Activated CD4-positive, alpha-beta T cell treated with anti-CD3 and anti-CD28 coated beads, Interleukin-2, amount 10 ng/mL, durations not matched to agents 24 days and 14 days (primary cell): ENCODE measurements at regions not wholly inside any gene's neighbourhood (a gene's known extent, or its start where the extent isn't known, plus 50 kb on each side); places are given as distances from the start of the nearest gene placed in this dataset.
"Not testable (repeated sequence)": the region's sequence is repeated elsewhere in the genome, so short reads cannot be mapped to it uniquely, and the experiment has no call there.

Source experiments
- DNase-seq: peaks from one replicate; pipeline ENCODE4 v3.0.0; 2022
- H3K27ac Mint-ChIP-seq: one replicate; pipeline ENCODE4 v1.8.0; 2022; ENCODE audit warnings: mild to moderate bottlenecking, mixed read lengths
- H3K27me3 Mint-ChIP-seq: one replicate; pipeline ENCODE4 v1.8.0; 2022; ENCODE audit warnings: mixed read lengths
- H3K36me3 Mint-ChIP-seq: one replicate; pipeline ENCODE4 v1.8.0; 2022; ENCODE audit warnings: low read depth, mild to moderate bottlenecking, mixed read lengths
- H3K4me1 Mint-ChIP-seq: one replicate; pipeline ENCODE4 v1.8.0; 2021; ENCODE audit warnings: mixed read lengths
- H3K4me3 Mint-ChIP-seq: one replicate; pipeline ENCODE4 v1.8.0; 2022; ENCODE audit warnings: mild to moderate bottlenecking, moderate library complexity, mixed read lengths
- H3K9me3 Mint-ChIP-seq: one replicate; pipeline ENCODE4 v1.8.0; 2021; ENCODE audit warnings: mixed read lengths
- intact Hi-C: fragments of 100-400 bp; cut with micrococcal nuclease; formaldehyde crosslinking; loops from one replicate; pipeline ENCODE4 v1.15.1; 2023

- Mint-ChIP-seq H3K9me3 (peaks cover 8% of the 10 kb centered on the region), H3K4me3 (no peak overlapping the region), H3K27me3 (no peaks in the 10 kb centered on the region), H3K4me1 (no peaks in the 10 kb centered on the region), H3K27ac (no peak overlapping the region), H3K36me3 (no peaks in the 10 kb centered on the region)
- intact Hi-C loops = no loop called here
- DNase-seq = no peak
Observed at GRCh38 chr4:115491686-115492085, 378.3 kb upstream of the NDST4 start.

DNA sequence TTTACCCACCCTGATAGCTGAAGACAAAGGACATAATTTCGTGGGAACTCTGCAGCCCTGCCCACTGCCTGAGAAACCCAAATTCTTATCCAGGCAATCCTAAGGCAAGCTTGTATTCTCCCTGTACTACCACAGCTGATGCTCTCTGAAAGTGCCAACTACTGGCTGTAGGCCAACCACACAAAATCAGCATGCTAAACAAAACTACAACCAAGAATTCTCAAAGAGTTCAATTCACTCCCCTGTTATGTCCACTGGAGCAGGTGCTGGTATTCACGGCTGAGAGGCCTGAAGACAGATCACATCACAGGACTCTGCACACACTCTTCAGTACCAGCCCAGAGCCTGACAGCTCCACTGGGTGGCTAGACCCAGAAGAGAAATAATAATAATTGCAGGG is 375.9 kb upstream of the NDST4 start:
- no peak for DNase-seq
- no peaks in the 10 kb centered on the region for H3K4me1 Mint-ChIP-seq
- no peak overlapping the region for H3K27ac Mint-ChIP-seq
- H3K36me3 Mint-ChIP-seq = no peaks in the 10 kb centered on the region
- H3K27me3 Mint-ChIP-seq = no peaks in the 10 kb centered on the region
- no peak overlapping the region for H3K4me3 Mint-ChIP-seq
- intact Hi-C loops = no loop called here
- peaks cover 8% of the 10 kb centered on the region for H3K9me3 Mint-ChIP-seq

GRCh38 chr4:115485402-115485801 is 372.0 kb upstream of the NDST4 start:
- DNase-seq = no peak
- intact Hi-C loops = no loop called here
- Mint-ChIP-seq H3K9me3 (peaks cover 4% of the 10 kb centered on the region), H3K4me1 (no peaks in the 10 kb centered on the region), H3K27ac (no peak overlapping the region), H3K36me3 (no peaks in the 10 kb centered on the region), H3K4me3 (no peak overlapping the region), H3K27me3 (no peaks in the 10 kb centered on the region)

- no peak overlapping the region for H3K27ac Mint-ChIP-seq
- H3K27me3 Mint-ChIP-seq = no peaks in the 10 kb centered on the region
- DNase-seq = no peak
- H3K4me3 Mint-ChIP-seq = no peak overlapping the region
- H3K36me3 Mint-ChIP-seq = no peaks in the 10 kb centered on the region
- no peaks in the 10 kb centered on the region for H3K4me1 Mint-ChIP-seq
- peaks cover 1% of the 10 kb centered on the region for H3K9me3 Mint-ChIP-seq
- intact Hi-C loops = no loop called here
Observed at GRCh38 chr4:115484479-115484878, 371.1 kb upstream of the NDST4 start.

DNA sequence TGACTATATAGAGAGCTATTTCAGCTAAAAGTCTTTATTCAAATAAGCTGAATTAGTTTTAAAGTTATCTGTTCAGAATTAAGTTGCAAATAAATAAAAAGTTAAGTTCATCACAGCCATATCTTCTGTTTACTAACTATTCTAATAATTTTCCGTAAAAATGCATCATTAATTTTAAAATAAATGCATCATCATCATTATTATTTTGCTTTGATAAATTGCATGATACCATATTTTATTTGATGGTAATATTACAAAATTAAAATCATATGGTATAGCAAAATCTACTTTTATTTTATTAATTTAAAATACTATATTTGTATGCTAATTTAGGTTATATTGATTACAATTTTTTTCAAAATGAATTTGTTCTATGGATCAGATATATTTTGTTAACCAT is 357.3 kb upstream of the NDST4 start:
- Mint-ChIP-seq H3K9me3 (no peaks in the 10 kb centered on the region), H3K4me1 (no peaks in the 10 kb centered on the region), H3K4me3 (no peak overlapping the region), H3K27ac (no peak overlapping the region), H3K27me3 (no peaks in the 10 kb centered on the region), H3K36me3 (no peaks in the 10 kb centered on the region)
- intact Hi-C loops = no loop called here
- no peak for DNase-seq

- DNase-seq, H3K9me3 Mint-ChIP-seq, H3K27me3 Mint-ChIP-seq, intact Hi-C loops, H3K36me3 Mint-ChIP-seq, H3K4me1 Mint-ChIP-seq, H3K4me3 Mint-ChIP-seq, H3K27ac Mint-ChIP-seq: not testable (repeated sequence)
Observed at GRCh38 chr4:115459301-115459700, 345.9 kb upstream of the NDST4 start.

DNA sequence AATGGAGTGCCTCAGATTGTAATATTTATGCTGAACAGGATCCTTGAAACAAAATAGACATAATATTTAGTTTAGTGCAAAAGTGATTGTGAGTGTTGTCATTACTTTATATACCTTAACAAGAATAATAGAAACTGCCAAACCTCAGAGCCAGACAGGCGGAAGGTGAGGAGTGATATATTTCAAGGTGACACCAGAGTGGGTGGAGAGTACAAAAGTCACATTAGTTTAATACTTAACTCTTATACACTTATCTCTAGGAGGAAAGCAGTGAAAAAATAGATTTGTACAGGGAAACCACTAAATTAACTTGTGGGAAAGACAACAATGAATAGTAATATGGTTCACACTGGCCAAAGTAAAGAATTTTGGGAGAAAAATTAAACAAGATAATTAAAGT is 342.8 kb upstream of the NDST4 start:
- DNase-seq = no peak
- Mint-ChIP-seq H3K27ac (no peak overlapping the region), H3K27me3 (no peaks in the 10 kb centered on the region), H3K9me3 (no peaks in the 10 kb centered on the region), H3K4me3 (no peak overlapping the region), H3K36me3 (no peaks in the 10 kb centered on the region), H3K4me1 (no peaks in the 10 kb centered on the region)
- intact Hi-C loops = no loop called here

- Mint-ChIP-seq H3K4me3 (no peak overlapping the region), H3K27me3 (no peaks in the 10 kb centered on the region), H3K9me3 (no peaks in the 10 kb centered on the region), H3K4me1 (no peaks in the 10 kb centered on the region), H3K36me3 (no peaks in the 10 kb centered on the region), H3K27ac (no peak overlapping the region)
- intact Hi-C loops = no loop called here
- no peak for DNase-seq
Observed at GRCh38 chr4:115454228-115454627, 340.8 kb upstream of the NDST4 start.

- Mint-ChIP-seq H3K4me1 (no peaks in the 10 kb centered on the region), H3K4me3 (no peak overlapping the region), H3K27ac (no peak overlapping the region), H3K9me3 (no peaks in the 10 kb centered on the region), H3K36me3 (no peaks in the 10 kb centered on the region), H3K27me3 (no peaks in the 10 kb centered on the region)
- DNase-seq = no peak
- intact Hi-C loops = no loop called here
Observed at GRCh38 chr4:115453416-115453815, 340.0 kb upstream of the NDST4 start.

DNA sequence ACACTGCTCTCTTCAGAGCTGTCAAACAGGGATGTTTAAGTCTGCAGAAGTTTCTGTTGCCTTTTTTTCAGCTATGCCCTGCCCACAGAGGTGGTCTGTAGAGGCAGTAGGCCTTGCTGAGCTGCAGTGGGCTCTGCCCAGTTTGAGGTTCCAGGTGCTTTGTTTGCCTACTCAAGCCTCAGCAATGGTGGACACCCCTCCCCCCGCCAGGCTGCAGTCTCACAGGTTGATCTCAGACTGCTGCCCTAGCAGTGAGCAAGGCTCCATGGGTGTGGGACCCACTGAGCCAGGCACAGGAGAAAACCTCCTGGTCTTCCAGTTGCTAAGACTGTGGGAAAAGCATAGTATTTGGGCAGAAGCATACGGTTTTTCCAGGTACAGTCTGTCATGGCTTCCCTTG is 338.8 kb upstream of the NDST4 start:
- H3K27ac Mint-ChIP-seq, H3K27me3 Mint-ChIP-seq, H3K9me3 Mint-ChIP-seq, H3K4me3 Mint-ChIP-seq, DNase-seq, H3K4me1 Mint-ChIP-seq, H3K36me3 Mint-ChIP-seq, intact Hi-C loops: not testable (repeated sequence)

DNA sequence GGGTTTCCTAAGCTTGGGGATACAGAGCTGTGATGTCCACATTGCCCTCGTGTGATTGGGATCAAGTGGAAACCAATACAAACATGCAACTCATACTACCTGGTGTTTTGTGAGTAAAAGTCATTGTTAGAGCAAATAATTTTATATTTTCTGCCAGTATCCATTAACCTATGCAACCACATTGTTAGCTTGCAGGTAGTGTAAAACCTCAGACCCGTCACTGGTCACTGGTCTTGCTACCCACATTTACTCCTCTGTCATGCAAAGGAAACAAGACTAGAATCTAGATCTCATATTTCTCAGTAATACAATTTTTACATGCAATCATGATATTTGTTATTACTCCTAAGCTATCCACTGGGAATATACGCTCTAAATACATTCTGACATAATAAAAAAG is 324.3 kb upstream of the NDST4 start:
- H3K9me3 Mint-ChIP-seq = no peaks in the 10 kb centered on the region
- no peaks in the 10 kb centered on the region for H3K4me1 Mint-ChIP-seq
- H3K4me3 Mint-ChIP-seq = no peak overlapping the region
- intact Hi-C loops = no loop called here
- no peak for DNase-seq
- no peak overlapping the region for H3K27ac Mint-ChIP-seq
- no peaks in the 10 kb centered on the region for H3K27me3 Mint-ChIP-seq
- no peaks in the 10 kb centered on the region for H3K36me3 Mint-ChIP-seq

- Mint-ChIP-seq H3K36me3 (no peaks in the 10 kb centered on the region), H3K9me3 (no peaks in the 10 kb centered on the region), H3K4me1 (no peaks in the 10 kb centered on the region), H3K27ac (no peak overlapping the region), H3K4me3 (no peak overlapping the region), H3K27me3 (no peaks in the 10 kb centered on the region)
- DNase-seq = no peak
- intact Hi-C loops = no loop called here
Observed at GRCh38 chr4:115433491-115433890, 320.1 kb upstream of the NDST4 start.

DNA sequence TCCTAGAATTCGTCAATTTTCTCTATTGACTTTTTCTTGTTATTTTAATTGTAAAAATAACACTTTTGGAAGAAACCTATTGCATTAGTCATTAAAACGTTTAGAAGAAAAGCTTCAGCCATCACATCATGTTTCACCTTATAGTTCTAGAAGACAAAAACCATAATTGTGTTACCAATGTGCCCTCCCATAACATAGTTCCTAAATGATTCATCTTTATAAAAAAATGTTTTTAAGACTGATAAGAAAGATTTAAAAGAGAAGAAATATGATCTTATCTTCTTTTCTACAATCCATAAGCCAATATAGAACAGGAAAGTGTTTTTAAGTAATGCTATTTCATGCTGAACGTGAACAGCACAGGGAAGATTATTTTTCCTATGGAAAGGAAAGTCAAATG is 316.6 kb upstream of the NDST4 start:
- Mint-ChIP-seq H3K36me3 (no peaks in the 10 kb centered on the region), H3K27ac (no peak overlapping the region), H3K4me3 (no peak overlapping the region), H3K9me3 (no peaks in the 10 kb centered on the region), H3K27me3 (no peaks in the 10 kb centered on the region), H3K4me1 (no peaks in the 10 kb centered on the region)
- intact Hi-C loops = no loop called here
- no peak for DNase-seq

- Mint-ChIP-seq H3K36me3 (no peaks in the 10 kb centered on the region), H3K27me3 (no peaks in the 10 kb centered on the region), H3K27ac (no peak overlapping the region), H3K9me3 (no peaks in the 10 kb centered on the region), H3K4me3 (no peak overlapping the region), H3K4me1 (no peaks in the 10 kb centered on the region)
- DNase-seq = no peak
- intact Hi-C loops = no loop called here
Observed at GRCh38 chr4:115428455-115428854, 315.0 kb upstream of the NDST4 start.

GRCh38 chr4:115424852-115425251 is 311.4 kb upstream of the NDST4 start:
- H3K36me3 Mint-ChIP-seq = no peaks in the 10 kb centered on the region
- H3K9me3 Mint-ChIP-seq = no peaks in the 10 kb centered on the region
- no peaks in the 10 kb centered on the region for H3K4me1 Mint-ChIP-seq
- H3K27ac Mint-ChIP-seq = no peak overlapping the region
- no peak for DNase-seq
- no peaks in the 10 kb centered on the region for H3K27me3 Mint-ChIP-seq
- H3K4me3 Mint-ChIP-seq = no peak overlapping the region
- intact Hi-C loops = no loop called here
